ENCODE measurements at regions not wholly inside any gene's neighbourhood (a gene's known extent, or its start where the extent isn't known, plus 50 kb on each side); places are given as distances from the start of the nearest gene placed in this dataset.

DNA sequence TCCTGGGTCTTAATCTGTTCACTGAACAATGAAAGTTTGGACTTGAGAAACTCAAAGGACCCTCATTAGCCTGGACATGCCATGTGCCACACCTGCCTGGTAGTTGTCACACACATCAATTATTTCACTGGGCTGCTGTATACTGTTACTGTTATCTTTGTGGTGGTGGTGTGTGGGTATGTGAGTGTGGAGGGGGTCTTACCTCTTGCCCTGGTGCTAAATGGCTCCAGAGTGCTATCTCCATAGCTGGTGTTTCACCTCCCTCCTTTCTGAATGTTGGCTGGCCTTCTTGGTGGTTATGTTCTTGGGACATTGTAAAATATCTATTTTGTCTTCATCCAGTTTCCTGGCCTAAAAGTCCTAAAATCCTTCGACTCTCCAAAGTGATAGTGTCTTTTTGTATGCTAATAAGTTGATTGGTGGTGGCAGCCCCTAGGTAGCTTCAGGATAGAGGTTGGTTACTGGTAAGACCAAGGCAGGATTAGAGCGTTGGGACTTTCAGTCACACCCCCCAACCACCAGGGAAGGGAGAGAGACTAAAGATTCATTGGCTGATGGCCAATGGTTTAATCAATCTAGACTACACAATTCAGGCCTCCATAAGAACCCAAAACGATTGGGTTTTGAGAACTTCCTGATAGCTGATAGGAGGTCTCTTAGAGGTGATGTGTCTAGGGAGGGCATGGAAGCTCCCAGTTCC lies 328.1 kb downstream of the MYCN start:
- ChIA-PET POLR2A (no interaction called here), CTCF (no interaction called here)
- peaks cover 2% of the 10 kb centered on the region for H3K9me3 Mint-ChIP-seq (ENCODE audit: insufficient read depth)
- Histone ChIP-seq H3K9me3 (ENCODE audit: control extremely low read depth in 1 of 3, control insufficient read depth in 2 of 3, insufficient read depth in 1 of 3, low read length in 2 of 3) (peaks cover 0 to 3% (median 0%) of the 10 kb centered on the region in 3 donors), H3K4me1 (ENCODE audit: control insufficient read depth in 2 of 2, insufficient read depth in 2 of 2, low read length in 2 of 2) (no peaks in the 10 kb centered on the region), H4K20me1 (ENCODE audit: control insufficient read depth, insufficient read depth, low read length, poor library complexity, severe bottlenecking) (no peaks in the 10 kb centered on the region), H2AFZ (ENCODE audit: insufficient read depth, low read depth, low read length, poor library complexity, severe bottlenecking) (no peak overlapping the region), H3K36me3 (replicated peaks in 1 of 2; ENCODE audit: control extremely low read depth in 1 of 2, control insufficient read depth in 1 of 2, extremely low read depth in 1 of 2, insufficient read depth in 2 of 2, low read length in 1 of 2) (no peaks in the 10 kb centered on the region), H3K27me3 (replicated peaks in 1 of 4; ENCODE audit: control extremely low read depth in 1 of 4, control insufficient read depth in 3 of 4, insufficient read depth in 4 of 4, low read length in 3 of 4) (no peaks in the 10 kb centered on the region), H3K4me3 (ENCODE audit: control extremely low read depth in 1 of 5, extremely low read depth in 1 of 5, insufficient read depth in 1 of 5, low read depth in 2 of 5, low read length in 4 of 5) (no peak overlapping the region), H3K27ac (ENCODE audit: low read length in 2 of 2) (no peak overlapping the region), H3K9ac (ENCODE audit: low read length) (no peak overlapping the region), H3K4me2 (replicated peaks; ENCODE audit: low read depth, low read length, poor library complexity, severe bottlenecking) (no peak overlapping the region), H3K79me2 (ENCODE audit: control insufficient read depth, insufficient read depth, low read length) (no peaks in the 10 kb centered on the region)
- no CpG with 5 or more reads among the region's 3 CpGs for WGBS (ENCODE audit: insufficient coverage)
- intact Hi-C loops (cut with micrococcal nuclease) = no loop called here
- TF ChIP-seq EZH2 (IDR thresholded peaks at IDR 0.05; ENCODE audit: borderline replicate concordance, insufficient read depth, low read depth, low read length, poor library complexity, severe bottlenecking) (no peak), CTCF (IDR thresholded peaks at IDR 0.05) (no peak)
- H3K27me3 Mint-ChIP-seq = peaks cover 4% of the 10 kb centered on the region
- H3K4me1 Mint-ChIP-seq = no peaks in the 10 kb centered on the region
- ATAC-seq (ENCODE audit: low read depth) (no peak), DNase-seq (no peak)
- no peak overlapping the region for H3K4me3 Mint-ChIP-seq
- H3K27ac Mint-ChIP-seq = no peak overlapping the region

GRCh38 chr2:16266571-16266970 lies 326.2 kb downstream of the MYCN start:
- Histone ChIP-seq H3K4me2 (replicated peaks; ENCODE audit: low read depth, low read length, poor library complexity, severe bottlenecking) (no peak overlapping the region), H3K79me2 (ENCODE audit: control insufficient read depth, insufficient read depth, low read length) (no peaks in the 10 kb centered on the region), H3K36me3 (replicated peaks in 1 of 2; ENCODE audit: control extremely low read depth in 1 of 2, control insufficient read depth in 1 of 2, extremely low read depth in 1 of 2, insufficient read depth in 2 of 2, low read length in 1 of 2) (no peaks in the 10 kb centered on the region), H2AFZ (ENCODE audit: insufficient read depth, low read depth, low read length, poor library complexity, severe bottlenecking) (no peak overlapping the region), H3K9me3 (ENCODE audit: control extremely low read depth in 1 of 3, control insufficient read depth in 2 of 3, insufficient read depth in 1 of 3, low read length in 2 of 3) (peaks cover 0 to 3% (median 0%) of the 10 kb centered on the region in 3 donors), H3K27me3 (replicated peaks in 1 of 4; ENCODE audit: control extremely low read depth in 1 of 4, control insufficient read depth in 3 of 4, insufficient read depth in 4 of 4, low read length in 3 of 4) (no peaks in the 10 kb centered on the region), H3K27ac (ENCODE audit: low read length in 2 of 2) (no peak overlapping the region), H3K9ac (ENCODE audit: low read length) (no peak overlapping the region), H3K4me1 (ENCODE audit: control insufficient read depth in 2 of 2, insufficient read depth in 2 of 2, low read length in 2 of 2) (no peaks in the 10 kb centered on the region), H4K20me1 (ENCODE audit: control insufficient read depth, insufficient read depth, low read length, poor library complexity, severe bottlenecking) (no peaks in the 10 kb centered on the region), H3K4me3 (ENCODE audit: control extremely low read depth in 1 of 5, extremely low read depth in 1 of 5, insufficient read depth in 1 of 5, low read depth in 2 of 5, low read length in 4 of 5) (no peak overlapping the region)
- TF ChIP-seq CTCF (IDR thresholded peaks at IDR 0.05) (no peak), EZH2 (IDR thresholded peaks at IDR 0.05; ENCODE audit: borderline replicate concordance, insufficient read depth, low read depth, low read length, poor library complexity, severe bottlenecking) (no peak)
- ChIA-PET POLR2A (no interaction called here), CTCF (no interaction called here)
- DNase-seq (no peak), ATAC-seq (ENCODE audit: low read depth) (no peak)
- WGBS (ENCODE audit: insufficient coverage) = 97% methylated on average over 6 of the region's 11 CpGs
- peaks cover 3% of the 10 kb centered on the region for H3K27me3 Mint-ChIP-seq
- intact Hi-C loops (cut with micrococcal nuclease) = no loop called here
- peaks cover 2% of the 10 kb centered on the region for H3K9me3 Mint-ChIP-seq (ENCODE audit: insufficient read depth)
- no peak overlapping the region for H3K27ac Mint-ChIP-seq
- H3K4me1 Mint-ChIP-seq = no peaks in the 10 kb centered on the region
- no peak overlapping the region for H3K4me3 Mint-ChIP-seq

All from B cell (primary cell).